ENCODE measurements at regions not wholly inside any gene's neighbourhood (a gene's known extent, or its start where the extent isn't known, plus 50 kb on each side); places are given as distances from the start of the nearest gene placed in this dataset.

- CTCF ChIA-PET: no interaction called here
- BruUV-seq (replicated peaks): no TSS peak
- Histone ChIP-seq H3K4me1 (ENCODE audit: control insufficient read depth in 1 of 2, insufficient read depth in 2 of 2, low read length in 2 of 2) (peaks cover 0 to 17% of the 10 kb centered on the region in 2 experiments; a peak in 2 of 4 replicates), H2AFZ (ENCODE audit: low read depth, low read length, poor library complexity, severe bottlenecking) (no peak overlapping the region), H3K4me2 (ENCODE audit: low read length) (no peak overlapping the region), H4K20me1 (ENCODE audit: insufficient read depth) (no peaks in the 10 kb centered on the region), H3K4me3 (replicated peaks in 1 of 2; ENCODE audit: low read depth in 1 of 2, low read length in 2 of 2) (no peak overlapping the region), H3K79me2 (ENCODE audit: insufficient read depth, low read length) (no peaks in the 10 kb centered on the region), H3K9me2 (ENCODE audit: insufficient read depth) (no peaks in the 10 kb centered on the region), H3K36me3 (ENCODE audit: control insufficient read depth in 1 of 2, insufficient read depth in 2 of 2, low read length in 2 of 2) (no peaks in the 10 kb centered on the region), H3K9ac (ENCODE audit: low read length) (no peak overlapping the region), H3K9me3 (ENCODE audit: control insufficient read depth in 1 of 2, insufficient read depth in 1 of 2, low read depth in 1 of 2, low read length in 2 of 2) (no peaks in the 10 kb centered on the region), H3K27ac (ENCODE audit: low read depth, low read length) (no peak overlapping the region), H3K27me3 (ENCODE audit: insufficient read depth, low read length) (no peaks in the 10 kb centered on the region)
- RAD21 ChIA-PET (ENCODE audit: low non-redundant PET in 1 of 2, low total read pairs in 2 of 2, uncharacterized antibody in 2 of 2, unreplicated experiment in 2 of 2): no interaction called here
- DNase-seq (ENCODE audit: low read depth, low spot score) (no peak), ATAC-seq (peak; percentile 63)
- TF ChIP-seq CBX3 (IDR thresholded peaks at IDR 0.05; ENCODE audit: low read depth) (no peak), EZH2 (IDR thresholded peaks at IDR 0.05) (no peak), ZBTB33 (IDR thresholded peaks at IDR 0.05; ENCODE audit: extremely low read depth, insufficient replicate concordance, low read length) (no peak), ZFX (IDR thresholded peaks at IDR 0.05) (no peak), POLR2A (IDR thresholded peaks at IDR 0.05; ENCODE audit: borderline replicate concordance, extremely low read depth, insufficient read depth, insufficient read length) (no peak), YY1 (IDR thresholded peaks at IDR 0.05; ENCODE audit: extremely low read depth, insufficient replicate concordance, low read depth, low read length) (no peak), SRF (IDR thresholded peaks at IDR 0.05; ENCODE audit: low read depth) (no peak), EGR1 (IDR thresholded peaks at IDR 0.05; ENCODE audit: low read depth) (no peak), CEBPB (IDR thresholded peaks at IDR 0.05; ENCODE audit: low read depth) (no peak), RAD21 (IDR thresholded peaks at IDR 0.05; ENCODE audit: low read depth) (no peak), ELF1 (IDR thresholded peaks at IDR 0.05; ENCODE audit: borderline replicate concordance, low read depth) (no peak), EZH2phosphoT487 (IDR thresholded peaks at IDR 0.05; ENCODE audit: borderline replicate concordance) (no peak), POLR2AphosphoS5 (IDR thresholded peaks at IDR 0.05; ENCODE audit: low read depth, low read length) (no peak)
- TF ChIP-seq, protein P1, sequence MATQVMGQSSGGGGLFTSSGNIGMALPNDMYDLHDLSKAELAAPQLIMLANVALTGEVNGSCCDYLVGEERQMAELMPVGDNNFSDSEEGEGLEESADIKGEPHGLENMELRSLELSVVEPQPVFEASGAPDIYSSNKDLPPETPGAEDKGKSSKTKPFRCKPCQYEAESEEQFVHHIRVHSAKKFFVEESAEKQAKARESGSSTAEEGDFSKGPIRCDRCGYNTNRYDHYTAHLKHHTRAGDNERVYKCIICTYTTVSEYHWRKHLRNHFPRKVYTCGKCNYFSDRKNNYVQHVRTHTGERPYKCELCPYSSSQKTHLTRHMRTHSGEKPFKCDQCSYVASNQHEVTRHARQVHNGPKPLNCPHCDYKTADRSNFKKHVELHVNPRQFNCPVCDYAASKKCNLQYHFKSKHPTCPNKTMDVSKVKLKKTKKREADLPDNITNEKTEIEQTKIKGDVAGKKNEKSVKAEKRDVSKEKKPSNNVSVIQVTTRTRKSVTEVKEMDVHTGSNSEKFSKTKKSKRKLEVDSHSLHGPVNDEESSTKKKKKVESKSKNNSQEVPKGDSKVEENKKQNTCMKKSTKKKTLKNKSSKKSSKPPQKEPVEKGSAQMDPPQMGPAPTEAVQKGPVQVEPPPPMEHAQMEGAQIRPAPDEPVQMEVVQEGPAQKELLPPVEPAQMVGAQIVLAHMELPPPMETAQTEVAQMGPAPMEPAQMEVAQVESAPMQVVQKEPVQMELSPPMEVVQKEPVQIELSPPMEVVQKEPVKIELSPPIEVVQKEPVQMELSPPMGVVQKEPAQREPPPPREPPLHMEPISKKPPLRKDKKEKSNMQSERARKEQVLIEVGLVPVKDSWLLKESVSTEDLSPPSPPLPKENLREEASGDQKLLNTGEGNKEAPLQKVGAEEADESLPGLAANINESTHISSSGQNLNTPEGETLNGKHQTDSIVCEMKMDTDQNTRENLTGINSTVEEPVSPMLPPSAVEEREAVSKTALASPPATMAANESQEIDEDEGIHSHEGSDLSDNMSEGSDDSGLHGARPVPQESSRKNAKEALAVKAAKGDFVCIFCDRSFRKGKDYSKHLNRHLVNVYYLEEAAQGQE (IDR thresholded peaks at IDR 0.05; ENCODE audit: low read depth): no peak
- TF ChIP-seq, protein P2, sequence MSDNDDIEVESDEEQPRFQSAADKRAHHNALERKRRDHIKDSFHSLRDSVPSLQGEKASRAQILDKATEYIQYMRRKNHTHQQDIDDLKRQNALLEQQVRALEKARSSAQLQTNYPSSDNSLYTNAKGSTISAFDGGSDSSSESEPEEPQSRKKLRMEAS (IDR thresholded peaks at IDR 0.05): no peak
- intact Hi-C loops (cut with micrococcal nuclease): no loop called here
- POLR2A ChIA-PET: no interaction called here
These were observed 60.2 kb downstream of the TFAP2C start for GRCh38 chr20:56689318-56689717.
